ENCODE measurements at regions not wholly inside any gene's neighbourhood (a gene's known extent, or its start where the extent isn't known, plus 50 kb on each side); places are given as distances from the start of the nearest gene placed in this dataset.

DNA sequence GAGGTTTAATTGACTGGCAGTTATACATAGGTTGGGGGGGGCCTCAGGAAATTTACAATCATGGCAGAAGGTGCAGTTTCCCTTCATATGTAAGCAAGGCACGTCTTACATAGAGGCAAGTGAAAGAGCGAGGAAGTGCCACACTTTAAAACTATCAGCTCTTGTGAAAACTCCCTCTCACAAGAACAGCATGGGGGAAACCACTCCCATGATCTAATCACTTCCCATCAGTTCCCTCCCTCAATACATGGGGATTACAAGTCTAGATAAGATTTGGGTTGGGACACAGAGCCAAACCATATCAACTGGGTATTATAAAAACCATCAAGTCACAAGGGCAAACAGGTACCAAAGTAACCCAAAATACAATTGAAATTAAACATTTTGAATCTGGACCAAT is 182.0 kb upstream of the FAT4 start:
- TF ChIP-seq POLR2AphosphoS5 (IDR thresholded peaks at IDR 0.05; ENCODE audit: low read depth, low read length) (no peak), SIN3A (IDR thresholded peaks at IDR 0.05; ENCODE audit: borderline replicate concordance, insufficient read depth, low read length) (no peak), TAF1 (IDR thresholded peaks at IDR 0.05; ENCODE audit: borderline replicate concordance, insufficient read depth, low read length) (no peak)
- TF ChIP-seq, protein P1, sequence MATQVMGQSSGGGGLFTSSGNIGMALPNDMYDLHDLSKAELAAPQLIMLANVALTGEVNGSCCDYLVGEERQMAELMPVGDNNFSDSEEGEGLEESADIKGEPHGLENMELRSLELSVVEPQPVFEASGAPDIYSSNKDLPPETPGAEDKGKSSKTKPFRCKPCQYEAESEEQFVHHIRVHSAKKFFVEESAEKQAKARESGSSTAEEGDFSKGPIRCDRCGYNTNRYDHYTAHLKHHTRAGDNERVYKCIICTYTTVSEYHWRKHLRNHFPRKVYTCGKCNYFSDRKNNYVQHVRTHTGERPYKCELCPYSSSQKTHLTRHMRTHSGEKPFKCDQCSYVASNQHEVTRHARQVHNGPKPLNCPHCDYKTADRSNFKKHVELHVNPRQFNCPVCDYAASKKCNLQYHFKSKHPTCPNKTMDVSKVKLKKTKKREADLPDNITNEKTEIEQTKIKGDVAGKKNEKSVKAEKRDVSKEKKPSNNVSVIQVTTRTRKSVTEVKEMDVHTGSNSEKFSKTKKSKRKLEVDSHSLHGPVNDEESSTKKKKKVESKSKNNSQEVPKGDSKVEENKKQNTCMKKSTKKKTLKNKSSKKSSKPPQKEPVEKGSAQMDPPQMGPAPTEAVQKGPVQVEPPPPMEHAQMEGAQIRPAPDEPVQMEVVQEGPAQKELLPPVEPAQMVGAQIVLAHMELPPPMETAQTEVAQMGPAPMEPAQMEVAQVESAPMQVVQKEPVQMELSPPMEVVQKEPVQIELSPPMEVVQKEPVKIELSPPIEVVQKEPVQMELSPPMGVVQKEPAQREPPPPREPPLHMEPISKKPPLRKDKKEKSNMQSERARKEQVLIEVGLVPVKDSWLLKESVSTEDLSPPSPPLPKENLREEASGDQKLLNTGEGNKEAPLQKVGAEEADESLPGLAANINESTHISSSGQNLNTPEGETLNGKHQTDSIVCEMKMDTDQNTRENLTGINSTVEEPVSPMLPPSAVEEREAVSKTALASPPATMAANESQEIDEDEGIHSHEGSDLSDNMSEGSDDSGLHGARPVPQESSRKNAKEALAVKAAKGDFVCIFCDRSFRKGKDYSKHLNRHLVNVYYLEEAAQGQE (IDR thresholded peaks at IDR 0.05; ENCODE audit: insufficient read depth in 1 of 2, low read depth in 2 of 2, low read length in 2 of 2), result no peak
